ENCODE measurements at regions not wholly inside any gene's neighbourhood (a gene's known extent, or its start where the extent isn't known, plus 50 kb on each side); places are given as distances from the start of the nearest gene placed in this dataset.

DNA sequence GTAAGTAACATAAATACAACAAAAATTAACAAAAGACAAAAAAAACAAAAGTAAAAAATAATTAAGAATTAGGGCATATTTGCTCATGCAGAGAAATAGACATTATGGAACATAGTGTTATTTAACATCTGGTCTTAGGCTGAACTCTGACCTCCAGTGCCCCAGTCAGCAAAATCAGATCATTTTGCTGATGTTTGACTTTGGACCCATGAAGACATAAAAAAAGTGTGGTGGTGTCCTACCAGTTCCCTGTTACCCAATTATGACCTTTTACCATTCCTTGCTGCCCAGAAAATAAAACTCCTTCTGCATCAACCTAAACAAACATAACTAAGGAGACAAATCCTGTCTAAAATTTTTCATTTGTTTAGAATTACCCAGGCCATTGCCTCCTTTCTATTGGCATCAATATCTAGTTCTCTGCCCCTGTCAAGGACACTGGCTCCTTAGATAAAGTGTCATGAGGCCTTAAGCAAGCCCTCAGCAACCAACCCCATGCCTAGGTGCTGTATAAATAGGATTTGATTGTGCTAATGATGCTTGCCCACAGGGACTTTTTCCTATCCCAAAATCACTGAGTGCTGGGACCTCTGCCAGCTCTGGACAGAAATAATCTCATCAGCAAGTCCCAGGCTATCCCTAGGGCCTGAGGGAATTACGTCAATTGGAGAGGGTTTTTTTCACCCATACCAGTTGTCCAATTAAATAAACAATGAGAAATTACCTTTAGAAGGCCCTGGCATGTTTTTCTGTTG is 334.5 kb upstream of the UMPS start:
- Histone ChIP-seq H3K27me3 (ENCODE audit: insufficient read depth, low read depth, severe bottlenecking) (no peaks in the 10 kb centered on the region), H3K36me3 (peaks cover 54% of the 10 kb centered on the region), H3K4me3 (ENCODE audit: low read depth, low read length) (no peak overlapping the region), H3K9me3 (ENCODE audit: severe bottlenecking) (no peaks in the 10 kb centered on the region), H3K27ac (no peak overlapping the region)
- DNase-seq = no peak
- TF ChIP-seq, protein P1, sequence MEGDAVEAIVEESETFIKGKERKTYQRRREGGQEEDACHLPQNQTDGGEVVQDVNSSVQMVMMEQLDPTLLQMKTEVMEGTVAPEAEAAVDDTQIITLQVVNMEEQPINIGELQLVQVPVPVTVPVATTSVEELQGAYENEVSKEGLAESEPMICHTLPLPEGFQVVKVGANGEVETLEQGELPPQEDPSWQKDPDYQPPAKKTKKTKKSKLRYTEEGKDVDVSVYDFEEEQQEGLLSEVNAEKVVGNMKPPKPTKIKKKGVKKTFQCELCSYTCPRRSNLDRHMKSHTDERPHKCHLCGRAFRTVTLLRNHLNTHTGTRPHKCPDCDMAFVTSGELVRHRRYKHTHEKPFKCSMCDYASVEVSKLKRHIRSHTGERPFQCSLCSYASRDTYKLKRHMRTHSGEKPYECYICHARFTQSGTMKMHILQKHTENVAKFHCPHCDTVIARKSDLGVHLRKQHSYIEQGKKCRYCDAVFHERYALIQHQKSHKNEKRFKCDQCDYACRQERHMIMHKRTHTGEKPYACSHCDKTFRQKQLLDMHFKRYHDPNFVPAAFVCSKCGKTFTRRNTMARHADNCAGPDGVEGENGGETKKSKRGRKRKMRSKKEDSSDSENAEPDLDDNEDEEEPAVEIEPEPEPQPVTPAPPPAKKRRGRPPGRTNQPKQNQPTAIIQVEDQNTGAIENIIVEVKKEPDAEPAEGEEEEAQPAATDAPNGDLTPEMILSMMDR (IDR thresholded peaks at IDR 0.05; ENCODE audit: low read depth, low read length) = no peak

DNA sequence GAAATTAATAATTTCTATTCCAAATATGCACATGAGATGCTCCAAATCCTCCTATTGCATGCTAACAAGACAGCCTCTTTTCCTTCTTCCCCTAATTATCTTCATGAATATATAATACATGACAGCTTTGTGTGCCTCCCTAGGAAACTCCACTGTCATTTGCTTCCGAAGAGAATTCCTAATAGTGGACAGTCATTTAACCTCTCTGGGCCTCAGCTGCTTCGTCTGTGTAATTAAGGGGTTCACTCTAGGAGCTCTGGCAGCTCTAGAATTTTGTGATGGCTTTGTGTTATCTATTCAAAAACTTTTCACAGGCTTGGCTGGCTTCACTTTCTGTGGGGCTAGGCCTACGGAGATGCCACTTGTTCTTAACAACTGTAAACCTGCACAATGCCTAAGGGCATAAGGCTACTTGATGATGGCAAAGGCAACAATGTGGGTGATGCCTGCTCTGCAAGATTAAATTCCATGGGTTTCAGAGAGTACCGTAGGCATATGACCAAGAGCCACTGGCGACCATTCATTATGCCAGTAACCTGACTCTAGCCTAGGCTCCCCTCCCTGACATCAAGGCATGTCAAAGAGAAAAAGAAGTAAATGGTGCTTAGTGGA is 333.8 kb upstream of the UMPS start:
- Histone ChIP-seq H3K27me3 (ENCODE audit: insufficient read depth, low read depth, severe bottlenecking) (no peaks in the 10 kb centered on the region), H3K4me3 (ENCODE audit: low read depth, low read length) (no peak overlapping the region), H3K27ac (no peak overlapping the region), H3K9me3 (ENCODE audit: severe bottlenecking) (no peaks in the 10 kb centered on the region), H3K36me3 (peaks cover 51% of the 10 kb centered on the region)
- no peak for DNase-seq
- TF ChIP-seq, protein P1 (IDR thresholded peaks at IDR 0.05; ENCODE audit: low read depth, low read length) = no peak

DNA sequence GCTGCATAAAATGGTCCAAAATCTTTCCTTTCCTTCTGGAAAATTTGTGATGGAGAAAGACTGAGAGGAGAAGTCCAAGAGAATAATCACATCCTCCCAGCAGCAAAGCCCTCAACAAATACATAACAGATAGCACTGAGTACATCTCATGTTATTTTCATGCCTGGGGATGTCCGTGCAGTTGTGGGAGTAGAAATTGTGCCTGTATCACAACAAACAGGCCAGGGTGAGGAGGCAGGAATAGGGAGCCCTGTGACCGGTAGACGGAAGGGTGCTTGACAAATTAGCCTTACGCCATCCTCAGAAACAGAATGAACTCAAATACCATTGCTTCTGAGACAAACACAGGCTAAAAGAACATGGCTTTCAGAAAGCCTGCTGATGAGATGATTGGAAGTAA is 333.2 kb upstream of the UMPS start:
- TF ChIP-seq, protein P1 (IDR thresholded peaks at IDR 0.05; ENCODE audit: low read depth, low read length) = no peak
- Histone ChIP-seq H3K9me3 (ENCODE audit: severe bottlenecking) (no peaks in the 10 kb centered on the region), H3K4me3 (ENCODE audit: low read depth, low read length) (no peak overlapping the region), H3K27ac (no peak overlapping the region), H3K36me3 (peaks cover 53% of the 10 kb centered on the region), H3K27me3 (ENCODE audit: insufficient read depth, low read depth, severe bottlenecking) (no peaks in the 10 kb centered on the region)
- no peak for DNase-seq

DNA sequence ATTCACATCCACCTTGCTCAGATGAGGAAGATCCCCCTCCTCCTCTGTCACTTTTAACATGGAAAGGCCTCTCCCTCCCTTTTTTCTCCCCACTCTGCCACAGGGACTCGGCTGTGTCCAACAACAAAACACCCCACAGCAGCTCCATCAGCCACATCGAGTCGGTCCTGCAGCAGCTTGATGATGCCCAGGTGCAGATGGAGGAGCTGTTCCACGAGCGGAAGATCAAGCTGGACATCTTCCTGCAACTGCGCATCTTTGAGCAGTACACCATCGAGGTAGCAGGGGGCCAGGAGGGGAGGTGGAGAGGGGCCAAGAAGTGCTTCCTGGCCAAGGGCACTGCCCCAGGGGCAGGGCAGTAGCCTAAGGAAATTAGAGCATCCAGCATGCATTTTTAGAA is 331.7 kb upstream of the UMPS start:
- Histone ChIP-seq H3K9me3 (ENCODE audit: severe bottlenecking) (no peaks in the 10 kb centered on the region), H3K27me3 (ENCODE audit: insufficient read depth, low read depth, severe bottlenecking) (no peaks in the 10 kb centered on the region), H3K36me3 (peaks cover 54% of the 10 kb centered on the region), H3K4me3 (ENCODE audit: low read depth, low read length) (no peak overlapping the region), H3K27ac (no peak overlapping the region)
- TF ChIP-seq, protein P1 (IDR thresholded peaks at IDR 0.05; ENCODE audit: low read depth, low read length) = no peak
- DNase-seq = no peak

DNA sequence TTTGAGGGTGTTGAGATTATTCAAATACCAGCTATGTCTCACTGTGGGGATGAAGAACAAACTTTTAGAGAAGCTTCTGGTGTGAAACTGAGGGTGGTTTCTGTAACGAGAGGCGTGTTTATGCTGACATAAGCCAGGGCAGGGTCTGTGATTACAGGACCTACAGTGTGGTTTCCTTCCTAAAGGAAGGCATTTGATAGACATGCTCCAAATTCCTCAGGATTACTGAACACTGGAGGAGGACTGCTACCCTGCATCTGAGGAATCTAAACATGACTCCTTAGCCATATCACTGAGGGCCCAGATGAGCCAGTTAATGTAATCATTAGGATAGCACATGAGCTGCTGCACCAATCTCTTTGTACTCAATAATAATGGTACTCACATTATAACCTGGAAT is 328.4 kb upstream of the UMPS start:
- Histone ChIP-seq H3K9me3 (ENCODE audit: severe bottlenecking) (no peaks in the 10 kb centered on the region), H3K4me3 (ENCODE audit: low read depth, low read length) (no peak overlapping the region), H3K36me3 (peaks cover 31% of the 10 kb centered on the region), H3K27ac (no peak overlapping the region), H3K27me3 (ENCODE audit: insufficient read depth, low read depth, severe bottlenecking) (no peaks in the 10 kb centered on the region)
- DNase-seq = no peak
- TF ChIP-seq, protein P1 (IDR thresholded peaks at IDR 0.05; ENCODE audit: low read depth, low read length) = no peak
